ENCODE measurements at regions not wholly inside any gene's neighbourhood (a gene's known extent, or its start where the extent isn't known, plus 50 kb on each side); places are given as distances from the start of the nearest gene placed in this dataset.

GRCh38 chr4:33954759-33955158 lies 2289.6 kb downstream of the ARAP2 start:
- TF ChIP-seq ZFP30 (CRISPR knock-in tag; IDR thresholded peaks at IDR 0.05) (no peak), TOX (CRISPR knock-in tag; IDR thresholded peaks at IDR 0.05; ENCODE audit: borderline replicate concordance) (no peak), GLIS3 (CRISPR knock-in tag; IDR thresholded peaks at IDR 0.05) (no peak), ZC3H10 (CRISPR knock-in tag; IDR thresholded peaks at IDR 0.05) (no peak), PATZ1 (CRISPR knock-in tag; IDR thresholded peaks at IDR 0.05; ENCODE audit: borderline replicate concordance) (no peak), ZNF70 (CRISPR knock-in tag; IDR thresholded peaks at IDR 0.05) (no peak), ZFP3 (CRISPR knock-in tag; IDR thresholded peaks at IDR 0.05) (no peak), RARB (CRISPR knock-in tag; IDR thresholded peaks at IDR 0.05) (no peak)

Data from SK-N-SH treated with all-trans-retinoic acid at 6 μM for 48 hours (cell line).